ENCODE measurements at regions not wholly inside any gene's neighbourhood (a gene's known extent, or its start where the extent isn't known, plus 50 kb on each side); places are given as distances from the start of the nearest gene placed in this dataset.
"Not testable (repeated sequence)": the region's sequence is repeated elsewhere in the genome, so short reads cannot be mapped to it uniquely, and the experiment has no call there.

DNA sequence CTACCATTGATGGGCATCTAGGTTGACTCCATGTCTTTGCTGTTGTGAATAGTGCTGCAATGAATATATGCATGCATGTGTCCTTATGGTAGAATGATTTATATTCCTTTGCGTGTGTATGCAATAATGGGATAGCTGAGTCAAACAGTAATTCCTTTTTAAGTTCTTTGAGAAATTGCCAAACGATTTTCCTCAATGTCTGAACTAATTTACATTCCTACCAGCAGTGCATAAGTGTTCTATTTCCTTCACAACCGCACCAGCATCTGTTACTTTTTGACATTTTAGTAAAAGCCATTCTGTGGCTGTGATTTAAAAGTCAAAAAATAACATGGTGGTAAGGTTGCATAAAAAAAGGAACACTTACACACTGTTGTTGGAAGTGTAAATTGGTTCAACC is 103.1 kb upstream of the FAM47B start:
- Histone ChIP-seq H3K27ac (ENCODE audit: low read depth, low read length) (no peak overlapping the region), H3K36me3 (ENCODE audit: control insufficient read depth, insufficient read depth, low read length) (no peaks in the 10 kb centered on the region), H3K4me1 (ENCODE audit: control insufficient read depth, insufficient read depth, low read length) (no peaks in the 10 kb centered on the region), H3K9me3 (ENCODE audit: control insufficient read depth, low read length) (no peaks in the 10 kb centered on the region), H3K9ac (ENCODE audit: extremely low read depth, low read length, poor library complexity, severe bottlenecking) (no peak overlapping the region), H3K4me3 (ENCODE audit: low read length) (no peak overlapping the region), H3K27me3 (ENCODE audit: control insufficient read depth, insufficient read depth, low read length, poor library complexity, severe bottlenecking) (no peaks in the 10 kb centered on the region)
- no peak for DNase-seq
- Mint-ChIP-seq H3K27me3 (ENCODE audit: insufficient read depth) (no peaks in the 10 kb centered on the region), H3K9me3 (peaks cover 19% of the 10 kb centered on the region), H3K4me1 (no peaks in the 10 kb centered on the region), H3K36me3 (ENCODE audit: low read depth) (no peaks in the 10 kb centered on the region), H3K4me3 (no peak overlapping the region), H3K27ac (no peak overlapping the region)
- TF ChIP-seq, protein P1, sequence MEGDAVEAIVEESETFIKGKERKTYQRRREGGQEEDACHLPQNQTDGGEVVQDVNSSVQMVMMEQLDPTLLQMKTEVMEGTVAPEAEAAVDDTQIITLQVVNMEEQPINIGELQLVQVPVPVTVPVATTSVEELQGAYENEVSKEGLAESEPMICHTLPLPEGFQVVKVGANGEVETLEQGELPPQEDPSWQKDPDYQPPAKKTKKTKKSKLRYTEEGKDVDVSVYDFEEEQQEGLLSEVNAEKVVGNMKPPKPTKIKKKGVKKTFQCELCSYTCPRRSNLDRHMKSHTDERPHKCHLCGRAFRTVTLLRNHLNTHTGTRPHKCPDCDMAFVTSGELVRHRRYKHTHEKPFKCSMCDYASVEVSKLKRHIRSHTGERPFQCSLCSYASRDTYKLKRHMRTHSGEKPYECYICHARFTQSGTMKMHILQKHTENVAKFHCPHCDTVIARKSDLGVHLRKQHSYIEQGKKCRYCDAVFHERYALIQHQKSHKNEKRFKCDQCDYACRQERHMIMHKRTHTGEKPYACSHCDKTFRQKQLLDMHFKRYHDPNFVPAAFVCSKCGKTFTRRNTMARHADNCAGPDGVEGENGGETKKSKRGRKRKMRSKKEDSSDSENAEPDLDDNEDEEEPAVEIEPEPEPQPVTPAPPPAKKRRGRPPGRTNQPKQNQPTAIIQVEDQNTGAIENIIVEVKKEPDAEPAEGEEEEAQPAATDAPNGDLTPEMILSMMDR (conservative IDR thresholded peaks at IDR 0.05): no peak
- WGBS, 2 experiments (ENCODE audit: insufficient coverage in 1 of 2, insufficient read length in 1 of 2): 90% methylated on average over 3 of the region's 3 CpGs; no CpG with 5 or more reads in 1 of the 2 experiments

DNA sequence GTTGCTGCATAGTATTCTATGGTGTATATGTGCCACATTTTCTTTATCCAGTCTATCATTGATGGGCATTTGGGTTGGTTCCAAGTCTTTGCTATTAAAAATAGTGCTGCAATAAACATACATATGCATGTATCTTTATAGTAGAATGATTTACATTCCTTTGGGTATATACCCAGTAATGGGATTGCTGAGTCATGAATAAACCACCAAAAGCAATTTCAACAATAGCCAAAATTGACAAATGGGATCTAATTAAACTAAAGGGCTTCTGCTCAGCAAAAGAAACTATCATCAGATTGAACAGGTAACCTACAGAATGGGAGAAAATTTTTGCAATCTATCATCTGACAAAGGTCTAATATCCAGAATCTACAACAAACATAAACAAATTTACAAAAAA is 101.4 kb upstream of the FAM47B start:
- H3K9me3 Mint-ChIP-seq: peaks cover 19% of the 10 kb centered on the region

DNA sequence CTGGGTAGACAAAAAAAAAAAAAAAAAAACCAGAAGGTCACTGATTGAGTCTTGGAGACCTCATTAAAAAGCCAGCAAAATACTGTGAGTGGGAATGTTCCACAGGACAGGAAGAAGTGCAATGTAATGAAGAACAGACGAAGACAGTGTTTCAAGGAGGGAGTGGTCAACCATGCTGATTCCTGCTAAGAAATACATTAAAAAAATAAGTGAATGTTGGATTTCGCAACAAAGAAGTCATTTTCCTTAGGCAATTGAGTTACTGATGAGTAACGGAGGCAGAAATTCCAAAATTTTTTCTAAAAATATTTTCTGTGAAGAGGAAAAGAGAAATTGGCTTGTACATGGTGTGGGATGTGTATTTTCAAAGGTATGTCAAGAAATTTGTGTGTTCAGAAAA is 94.3 kb upstream of the FAM47B start:
- no peak overlapping the region for H3K27ac ChIP-seq (ENCODE audit: low read depth, low read length)
- Mint-ChIP-seq H3K27ac (no peak overlapping the region), H3K36me3 (ENCODE audit: low read depth) (no peaks in the 10 kb centered on the region), H3K4me1 (no peaks in the 10 kb centered on the region), H3K27me3 (ENCODE audit: insufficient read depth) (peaks cover 2% of the 10 kb centered on the region), H3K9me3 (no peaks in the 10 kb centered on the region), H3K4me3 (no peak overlapping the region)
- no peak overlapping the region for H3K4me3 ChIP-seq (ENCODE audit: low read length)
- TF ChIP-seq, protein P1 (conservative IDR thresholded peaks at IDR 0.05): no peak
- no peaks in the 10 kb centered on the region for H3K36me3 ChIP-seq (ENCODE audit: control insufficient read depth, insufficient read depth, low read length)
- no peak overlapping the region for H3K9ac ChIP-seq (ENCODE audit: extremely low read depth, low read length, poor library complexity, severe bottlenecking)
- H3K4me1 ChIP-seq (ENCODE audit: control insufficient read depth, insufficient read depth, low read length): no peaks in the 10 kb centered on the region
- no peaks in the 10 kb centered on the region for H3K9me3 ChIP-seq (ENCODE audit: control insufficient read depth, low read length)
- no peak for DNase-seq
- H3K27me3 ChIP-seq (ENCODE audit: control insufficient read depth, insufficient read depth, low read length, poor library complexity, severe bottlenecking): no peaks in the 10 kb centered on the region
- WGBS, 2 experiments (ENCODE audit: insufficient coverage in 1 of 2, insufficient read length in 1 of 2): 92 to 94% methylated on average over 2 to 3 of the region's 3 CpGs

More for the DNA sequence above, 101.4 kb upstream of the FAM47B start:
- not testable (repeated sequence) for H3K36me3 ChIP-seq (ENCODE audit: control insufficient read depth, insufficient read depth, low read length); H3K9ac ChIP-seq (ENCODE audit: extremely low read depth, low read length, poor library complexity, severe bottlenecking); H3K4me3 Mint-ChIP-seq; H3K9me3 ChIP-seq (ENCODE audit: control insufficient read depth, low read length); H3K27me3 Mint-ChIP-seq (ENCODE audit: insufficient read depth); DNase-seq; H3K36me3 Mint-ChIP-seq (ENCODE audit: low read depth); H3K4me3 ChIP-seq (ENCODE audit: low read length); H3K4me1 Mint-ChIP-seq; H3K4me1 ChIP-seq (ENCODE audit: control insufficient read depth, insufficient read depth, low read length); H3K27ac ChIP-seq (ENCODE audit: low read depth, low read length); H3K27ac Mint-ChIP-seq; H3K27me3 ChIP-seq (ENCODE audit: control insufficient read depth, insufficient read depth, low read length, poor library complexity, severe bottlenecking)

DNA sequence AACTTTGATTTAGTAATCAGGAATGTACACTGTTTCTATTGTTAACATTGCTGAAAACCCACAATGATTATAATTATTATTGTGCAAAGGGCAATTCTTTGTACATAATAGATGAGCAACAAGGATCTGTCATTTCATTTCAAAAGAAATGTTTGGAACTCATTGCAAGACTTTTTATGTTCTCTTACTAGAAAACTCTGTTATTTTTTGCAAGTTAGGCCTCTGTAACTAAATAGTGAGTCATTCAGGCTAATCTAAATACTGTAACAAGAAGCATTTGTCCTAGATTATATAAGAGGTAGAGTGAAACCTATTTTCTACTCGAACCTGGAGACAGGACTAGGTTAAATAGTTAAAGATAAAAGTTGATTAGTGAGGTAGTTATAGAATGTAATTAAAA is 93.2 kb upstream of the FAM47B start:
- Mint-ChIP-seq H3K4me3 (no peak overlapping the region), H3K9me3 (no peaks in the 10 kb centered on the region), H3K27me3 (ENCODE audit: insufficient read depth) (peaks cover 2% of the 10 kb centered on the region), H3K36me3 (ENCODE audit: low read depth) (no peaks in the 10 kb centered on the region), H3K4me1 (no peaks in the 10 kb centered on the region), H3K27ac (no peak overlapping the region)
- Histone ChIP-seq H3K4me1 (ENCODE audit: control insufficient read depth, insufficient read depth, low read length) (no peaks in the 10 kb centered on the region), H3K36me3 (ENCODE audit: control insufficient read depth, insufficient read depth, low read length) (no peaks in the 10 kb centered on the region), H3K9me3 (ENCODE audit: control insufficient read depth, low read length) (no peaks in the 10 kb centered on the region), H3K27ac (ENCODE audit: low read depth, low read length) (no peak overlapping the region), H3K9ac (ENCODE audit: extremely low read depth, low read length, poor library complexity, severe bottlenecking) (no peak overlapping the region), H3K4me3 (ENCODE audit: low read length) (no peak overlapping the region), H3K27me3 (ENCODE audit: control insufficient read depth, insufficient read depth, low read length, poor library complexity, severe bottlenecking) (no peaks in the 10 kb centered on the region)
- TF ChIP-seq, protein P1 (conservative IDR thresholded peaks at IDR 0.05): no peak
- WGBS, 2 experiments (ENCODE audit: insufficient coverage in 1 of 2, insufficient read length in 1 of 2): no CpG with 5 or more reads among the region's 1 CpG
- no peak for DNase-seq
